ENCODE measurements at regions not wholly inside any gene's neighbourhood (a gene's known extent, or its start where the extent isn't known, plus 50 kb on each side); places are given as distances from the start of the nearest gene placed in this dataset.
"Not testable (repeated sequence)": the region's sequence is repeated elsewhere in the genome, so short reads cannot be mapped to it uniquely, and the experiment has no call there.

- Mint-ChIP-seq H3K9me3 (ENCODE audit: unreplicated experiment) (no peaks in the 10 kb centered on the region), H3K36me3 (ENCODE audit: unreplicated experiment) (no peaks in the 10 kb centered on the region)
Measured at GRCh38 chr13:61094865-61095264, 320.8 kb downstream of the PCDH20 start.

GRCh38 chr13:61089894-61090293 is 325.8 kb downstream of the PCDH20 start:
- H3K27ac Mint-ChIP-seq (ENCODE audit: unreplicated experiment); H3K4me3 Mint-ChIP-seq (ENCODE audit: unreplicated experiment); DNase-seq (ENCODE audit: extremely low spot score, unreplicated experiment); H3K9me3 Mint-ChIP-seq (ENCODE audit: unreplicated experiment); H3K27me3 Mint-ChIP-seq (ENCODE audit: unreplicated experiment); H3K36me3 Mint-ChIP-seq (ENCODE audit: unreplicated experiment): not testable (repeated sequence)
- H3K4me1 Mint-ChIP-seq (ENCODE audit: unreplicated experiment): peaks cover 22% of the 10 kb centered on the region

More at GRCh38 chr13:61094865-61095264, 320.8 kb downstream of the PCDH20 start:
- H3K27me3 Mint-ChIP-seq (ENCODE audit: unreplicated experiment): no peaks in the 10 kb centered on the region
- H3K4me1 Mint-ChIP-seq (ENCODE audit: unreplicated experiment): peaks cover 16% of the 10 kb centered on the region
- H3K27ac Mint-ChIP-seq (ENCODE audit: unreplicated experiment): no peak overlapping the region
- no peak for TF ChIP-seq CTCF (IDR thresholded peaks at IDR 0.05)
- DNase-seq (ENCODE audit: extremely low spot score, unreplicated experiment): no peak
- H3K4me3 Mint-ChIP-seq (ENCODE audit: unreplicated experiment): no peak overlapping the region

GRCh38 chr13:61086087-61086486 is 329.6 kb downstream of the PCDH20 start:
- Mint-ChIP-seq H3K27me3 (ENCODE audit: unreplicated experiment) (no peaks in the 10 kb centered on the region), H3K4me1 (ENCODE audit: unreplicated experiment) (peaks cover 43% of the 10 kb centered on the region), H3K4me3 (ENCODE audit: unreplicated experiment) (no peak overlapping the region), H3K36me3 (ENCODE audit: unreplicated experiment) (peaks cover 4% of the 10 kb centered on the region), H3K27ac (ENCODE audit: unreplicated experiment) (peak overlapping the region; percentile 86), H3K9me3 (ENCODE audit: unreplicated experiment) (peaks cover 11% of the 10 kb centered on the region)
- no peak for TF ChIP-seq CTCF (IDR thresholded peaks at IDR 0.05)
- no peak for DNase-seq (ENCODE audit: extremely low spot score, unreplicated experiment)

DNA sequence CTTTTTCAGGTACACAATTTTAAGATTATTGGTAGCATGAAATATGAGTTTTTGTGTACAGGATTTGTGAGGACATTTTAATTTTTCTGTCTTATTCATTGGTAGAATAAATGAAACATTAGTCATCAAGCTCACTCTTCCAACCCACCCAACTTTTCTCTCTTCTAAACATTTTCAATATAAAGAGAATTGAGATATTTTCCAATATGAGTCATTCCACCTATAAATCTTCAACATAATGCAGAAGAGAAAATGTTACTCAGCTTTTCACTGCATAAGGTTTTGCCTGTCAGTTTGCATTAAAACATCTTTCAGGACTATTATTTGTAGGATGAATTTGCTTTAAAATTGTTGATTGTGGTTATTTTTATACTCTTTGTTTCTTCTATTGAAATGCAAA is 330.7 kb downstream of the PCDH20 start:
- Mint-ChIP-seq H3K9me3 (ENCODE audit: unreplicated experiment) (peaks cover 11% of the 10 kb centered on the region), H3K27ac (ENCODE audit: unreplicated experiment) (peak overlapping the region; percentile 86), H3K4me3 (ENCODE audit: unreplicated experiment) (no peak overlapping the region), H3K27me3 (ENCODE audit: unreplicated experiment) (no peaks in the 10 kb centered on the region), H3K36me3 (ENCODE audit: unreplicated experiment) (peaks cover 4% of the 10 kb centered on the region), H3K4me1 (ENCODE audit: unreplicated experiment) (peaks cover 43% of the 10 kb centered on the region)
- no peak for DNase-seq (ENCODE audit: extremely low spot score, unreplicated experiment)
- TF ChIP-seq CTCF (IDR thresholded peaks at IDR 0.05): no peak

- H3K27me3 Mint-ChIP-seq (ENCODE audit: unreplicated experiment): no peaks in the 10 kb centered on the region
- no peak for DNase-seq (ENCODE audit: extremely low spot score, unreplicated experiment)
- H3K27ac Mint-ChIP-seq (ENCODE audit: unreplicated experiment): no peak overlapping the region
- peaks cover 4% of the 10 kb centered on the region for H3K36me3 Mint-ChIP-seq (ENCODE audit: unreplicated experiment)
- no peak overlapping the region for H3K4me3 Mint-ChIP-seq (ENCODE audit: unreplicated experiment)
- no peak for TF ChIP-seq CTCF (IDR thresholded peaks at IDR 0.05)
- peaks cover 11% of the 10 kb centered on the region for H3K9me3 Mint-ChIP-seq (ENCODE audit: unreplicated experiment)
- peaks cover 16% of the 10 kb centered on the region for H3K4me1 Mint-ChIP-seq (ENCODE audit: unreplicated experiment)
Measured at GRCh38 chr13:61078976-61079770, 336.5 kb downstream of the PCDH20 start.

All from osteocyte (in vitro differentiated cells).